HG03280 (cell line): ENCODE measurements at regions not wholly inside any gene's neighbourhood (a gene's known extent, or its start where the extent isn't known, plus 50 kb on each side); places are given as distances from the start of the nearest gene placed in this dataset.

Experiments used
- ATAC-seq: cut with Tn5 transposase; IDR thresholded peaks from one replicate; pipeline ENCODE4 v1.9.1; 2021; ENCODE audit warnings: mild to moderate bottlenecking, moderate library complexity; ENCODE audit not compliant: unreplicated experiment

- ATAC-seq: no peak
These were observed 413.4 kb upstream of the PCDH9 start for GRCh38 chr13:67643516-67644055.

GRCh38 chr13:67642657-67643056 is 412.5 kb upstream of the PCDH9 start:
- no peak for ATAC-seq

- ATAC-seq: no peak
These were observed 405.6 kb upstream of the PCDH9 start for GRCh38 chr13:67635754-67636153.

DNA sequence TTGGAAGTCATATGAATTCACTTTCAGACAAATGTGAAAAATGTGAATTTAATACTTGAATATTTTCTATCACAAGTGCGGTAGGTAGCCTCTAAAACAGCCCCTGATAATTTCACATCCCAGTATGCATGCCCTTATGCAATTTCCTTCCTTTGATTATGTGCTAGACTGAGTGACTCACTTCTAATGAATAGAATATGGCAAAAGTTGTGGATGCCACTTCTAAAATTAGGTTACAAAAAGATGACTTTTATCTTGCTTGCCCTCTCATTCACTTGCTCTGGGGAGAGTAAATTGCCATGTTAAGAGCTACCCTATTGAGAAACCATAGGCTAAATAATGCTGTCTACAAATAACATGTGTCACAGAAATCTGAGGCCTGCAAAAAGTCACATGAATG is 402.5 kb upstream of the PCDH9 start:
- no peak for ATAC-seq

DNA sequence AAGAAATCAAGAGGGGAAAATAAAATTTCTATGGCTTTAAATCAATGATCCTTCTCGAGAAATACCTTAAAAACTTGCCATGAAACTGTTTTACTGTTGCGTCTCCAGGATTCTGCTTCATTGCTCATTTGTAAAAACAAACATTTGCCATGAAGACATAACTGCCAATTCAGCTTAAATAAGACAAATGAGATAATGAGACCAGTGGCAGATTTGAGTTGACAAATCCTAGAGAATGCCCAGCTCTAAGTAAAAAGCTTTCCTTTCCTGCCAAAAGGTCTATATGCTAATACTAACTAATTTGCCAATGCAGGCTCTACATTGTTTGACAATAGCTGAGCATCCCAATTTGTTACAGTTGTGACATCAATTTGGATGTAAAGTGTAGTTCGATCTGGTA is 400.5 kb upstream of the PCDH9 start:
- no peak for ATAC-seq

- no peak for ATAC-seq
These were observed 393.5 kb upstream of the PCDH9 start for GRCh38 chr13:67623630-67624029.

DNA sequence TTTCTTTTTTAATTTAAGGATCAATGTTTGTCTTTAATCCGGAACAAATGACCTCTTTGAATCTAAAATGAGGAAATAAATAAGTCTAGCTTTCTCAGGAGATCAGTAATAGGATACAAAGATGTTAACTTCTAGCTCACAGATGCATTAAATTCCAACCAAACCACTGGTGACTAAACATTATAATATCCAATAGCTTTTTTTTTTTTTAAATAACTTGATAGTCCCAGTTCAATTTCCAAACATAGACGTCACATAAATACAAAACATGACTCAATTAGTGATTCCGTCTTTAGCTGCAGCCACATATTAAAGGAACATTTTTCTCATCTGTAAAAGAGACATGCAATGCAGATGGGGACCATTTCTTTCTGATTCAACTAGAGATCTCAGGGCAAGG is 390.5 kb upstream of the PCDH9 start:
- ATAC-seq: no peak

DNA sequence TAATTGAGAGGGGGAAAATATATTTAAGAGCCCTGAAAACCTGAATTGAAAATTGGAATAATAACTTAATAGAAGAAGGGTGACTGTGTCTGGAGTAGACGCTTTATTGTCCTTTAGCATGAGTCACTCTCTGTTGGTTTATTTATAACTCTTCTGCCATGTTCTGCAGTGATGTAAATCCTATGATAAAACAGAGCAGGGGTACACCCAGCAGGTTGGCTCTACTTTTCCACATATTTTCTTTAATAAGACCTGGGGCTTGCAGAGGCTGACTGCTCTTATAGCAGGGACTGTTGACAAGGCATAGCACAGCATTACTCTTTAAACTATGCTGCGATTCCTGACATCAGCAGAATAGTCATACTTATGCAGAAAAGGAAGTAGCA is 389.9 kb upstream of the PCDH9 start:
- ATAC-seq: no peak

DNA sequence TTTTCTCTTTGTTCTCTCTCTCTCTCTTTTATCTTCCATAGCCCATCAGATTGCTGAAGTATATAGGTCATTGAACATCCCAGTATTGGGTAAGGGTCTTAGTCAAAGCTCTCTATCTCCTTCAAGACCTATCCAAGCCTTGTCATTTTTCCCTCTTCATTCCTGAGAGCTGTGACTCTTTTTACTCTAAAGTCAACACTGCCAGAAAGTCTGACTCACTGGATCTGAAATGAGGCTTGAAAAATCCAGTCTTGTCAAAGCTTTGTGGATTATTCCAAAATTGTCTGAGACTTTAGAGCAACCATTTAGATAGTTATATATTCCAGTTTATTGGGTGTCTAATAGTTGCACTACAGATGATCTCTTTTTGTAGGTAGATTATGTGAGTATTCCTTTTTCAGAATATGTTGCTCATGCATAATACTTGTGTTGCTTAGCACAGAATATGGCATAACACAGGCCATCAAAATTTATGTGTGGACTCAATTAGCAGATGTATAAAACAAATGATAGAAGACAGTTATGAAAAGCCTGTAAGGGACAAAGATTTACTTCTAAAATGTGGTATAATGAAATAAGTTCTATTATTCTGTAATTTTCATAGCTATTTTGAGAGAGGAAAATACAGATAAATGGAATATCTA is 389.3 kb upstream of the PCDH9 start:
- no peak for ATAC-seq

DNA sequence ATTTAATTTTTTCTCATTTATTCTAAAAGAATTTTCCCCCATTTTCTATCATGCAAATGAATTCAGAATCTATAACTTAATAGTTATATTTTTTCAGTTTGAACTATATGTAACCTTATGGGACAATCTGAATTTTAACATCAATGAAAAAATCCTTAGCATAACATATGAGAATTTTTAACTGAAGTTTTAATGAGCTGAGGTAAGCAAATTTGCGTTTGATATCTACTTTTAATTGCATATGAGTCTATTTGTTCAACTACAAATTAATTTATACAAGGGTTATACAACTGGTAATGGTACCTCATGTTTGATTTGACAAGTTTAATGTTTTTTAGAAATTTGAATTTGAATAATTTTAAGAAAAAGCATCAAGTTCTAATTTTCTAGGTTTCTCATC is 384.4 kb upstream of the PCDH9 start:
- ATAC-seq: no peak

DNA sequence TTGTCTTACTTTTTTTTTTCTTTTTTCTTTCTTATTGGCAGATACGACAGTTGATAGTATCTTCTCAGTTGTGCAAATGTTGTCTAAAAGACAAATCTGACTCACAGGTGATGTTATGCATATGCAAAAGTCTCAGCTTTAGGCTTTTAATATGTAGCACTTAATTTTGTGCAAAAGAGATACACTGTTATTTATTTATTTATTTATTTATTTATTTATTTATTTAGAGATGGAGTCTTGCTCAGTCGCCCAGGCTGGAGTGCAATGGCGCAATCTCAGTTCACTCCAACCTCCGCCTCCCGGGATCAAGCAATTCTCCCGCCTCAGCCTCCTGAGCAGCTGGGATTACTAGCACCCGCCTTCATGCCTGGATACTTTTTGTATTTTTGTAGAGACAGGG is 383.9 kb upstream of the PCDH9 start:
- no peak for ATAC-seq

- ATAC-seq: no peak
These were observed 358.5 kb upstream of the PCDH9 start for GRCh38 chr13:67588607-67589006.

GRCh38 chr13:67577361-67577760 is 347.2 kb upstream of the PCDH9 start:
- ATAC-seq: no peak

GRCh38 chr13:67574320-67575233 is 344.4 kb upstream of the PCDH9 start:
- ATAC-seq: no peak

DNA sequence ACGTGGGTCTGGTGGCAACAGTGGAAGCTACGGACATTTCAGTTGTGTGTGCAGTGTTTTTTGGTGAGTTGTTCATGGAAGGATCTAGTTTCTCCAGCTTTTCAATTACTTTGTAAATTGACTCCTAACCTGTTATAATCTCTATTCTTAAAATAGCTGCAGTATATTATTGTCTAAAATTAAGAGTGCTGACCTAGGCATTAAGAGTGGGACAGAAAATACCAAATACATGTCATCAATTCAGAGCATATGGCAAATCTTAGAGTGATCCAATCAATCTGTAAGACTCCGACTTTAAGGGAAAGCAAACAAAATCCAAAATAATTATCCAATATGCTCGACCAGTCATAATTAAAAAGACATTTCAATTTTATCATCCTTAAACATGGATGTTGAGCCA is 338.1 kb upstream of the PCDH9 start:
- ATAC-seq: no peak

DNA sequence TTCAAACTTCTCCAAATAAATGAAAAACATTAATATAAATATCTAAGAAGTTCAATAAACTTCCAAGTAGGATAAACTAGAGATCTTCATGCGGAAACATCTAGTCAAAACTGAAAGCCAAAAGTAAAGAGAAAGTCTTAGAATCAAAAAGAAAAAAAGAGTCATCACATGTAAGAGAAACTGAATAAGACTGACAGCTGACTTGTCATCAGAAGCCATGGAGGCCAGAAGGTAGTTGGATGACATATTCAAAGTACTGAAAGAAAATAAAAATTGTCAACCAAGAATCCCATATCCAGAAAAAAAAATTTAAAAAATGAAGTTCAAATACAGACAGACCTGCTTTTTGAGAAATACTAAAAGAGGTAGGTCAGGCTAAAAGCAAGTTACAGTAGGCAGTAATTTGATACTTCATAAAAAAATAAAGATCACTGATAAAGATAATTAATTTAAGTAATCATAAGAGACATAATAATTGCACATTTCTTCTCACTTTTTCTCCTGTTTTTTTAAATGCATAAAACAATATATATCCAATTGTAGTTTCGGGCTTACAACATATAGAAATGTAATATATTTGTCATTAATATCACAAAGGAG is 327.6 kb upstream of the PCDH9 start:
- no peak for ATAC-seq

- no peak for ATAC-seq
These were observed 327.0 kb upstream of the PCDH9 start for GRCh38 chr13:67557118-67557517.

- no peak for ATAC-seq
These were observed 324.8 kb upstream of the PCDH9 start for GRCh38 chr13:67554746-67555452.

GRCh38 chr13:67554286-67554685 is 324.1 kb upstream of the PCDH9 start:
- no peak for ATAC-seq

- ATAC-seq: no peak
These were observed 319.2 kb upstream of the PCDH9 start for GRCh38 chr13:67549331-67549730.

- ATAC-seq: no peak
These were observed 308.8 kb upstream of the PCDH9 start for GRCh38 chr13:67538906-67539305.
